Hematopoietic multipotent progenitor cell (in vitro differentiated cells): ENCODE measurements at regions not wholly inside any gene's neighbourhood (a gene's known extent, or its start where the extent isn't known, plus 50 kb on each side); places are given as distances from the start of the nearest gene placed in this dataset.
"Not testable (repeated sequence)": the region's sequence is repeated elsewhere in the genome, so short reads cannot be mapped to it uniquely, and the experiment has no call there.

Source experiments
- DNase-seq, 3 donors: peaks; one replicate each; pipeline ENCODE4 v3.0.0-alpha.2; 2011 to 2015; ENCODE audit warnings: low read depth in 2 of 3, low spot score in 2 of 3

- no peak for DNase-seq
Measured at GRCh38 chrX:13518126-13518525, 51.3 kb upstream of the EGFL6 start.

DNA sequence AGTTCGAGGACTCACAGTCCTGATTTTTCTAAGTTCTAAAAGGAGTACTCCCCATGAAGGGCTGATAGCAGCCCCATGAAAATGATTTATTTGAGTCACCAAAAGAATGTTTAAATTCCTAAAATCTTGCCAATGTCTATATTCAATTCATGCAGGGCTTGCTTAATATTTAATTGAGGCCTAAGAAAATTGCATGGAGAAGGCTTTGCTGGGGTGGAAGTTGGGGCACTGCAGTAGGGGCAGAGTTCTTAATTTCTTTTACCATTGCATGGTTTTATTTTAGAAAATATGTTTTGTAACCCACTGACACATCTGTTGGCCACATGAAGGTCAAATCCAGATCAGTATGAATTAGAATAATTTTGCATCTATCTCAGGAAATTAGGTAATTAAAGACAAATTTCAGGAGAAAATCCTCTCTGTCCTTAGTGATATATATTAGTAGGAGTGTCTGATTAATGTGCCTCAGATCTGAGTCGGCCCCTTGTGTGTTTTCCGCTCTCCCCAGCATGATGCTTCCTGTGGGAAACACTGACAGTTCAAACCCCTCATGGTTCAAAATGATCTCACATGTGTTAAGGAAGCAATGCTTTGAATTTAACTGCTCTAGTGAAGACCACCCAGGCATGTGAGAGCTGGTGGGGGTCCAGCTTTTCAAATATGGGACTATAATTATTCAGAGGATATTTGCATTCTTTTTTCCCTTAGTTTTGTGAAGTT is 54.0 kb upstream of the EGFL6 start:
- no peak for DNase-seq

- no peak for DNase-seq
Measured at GRCh38 chrX:13511944-13512330, 57.5 kb upstream of the EGFL6 start.

DNA sequence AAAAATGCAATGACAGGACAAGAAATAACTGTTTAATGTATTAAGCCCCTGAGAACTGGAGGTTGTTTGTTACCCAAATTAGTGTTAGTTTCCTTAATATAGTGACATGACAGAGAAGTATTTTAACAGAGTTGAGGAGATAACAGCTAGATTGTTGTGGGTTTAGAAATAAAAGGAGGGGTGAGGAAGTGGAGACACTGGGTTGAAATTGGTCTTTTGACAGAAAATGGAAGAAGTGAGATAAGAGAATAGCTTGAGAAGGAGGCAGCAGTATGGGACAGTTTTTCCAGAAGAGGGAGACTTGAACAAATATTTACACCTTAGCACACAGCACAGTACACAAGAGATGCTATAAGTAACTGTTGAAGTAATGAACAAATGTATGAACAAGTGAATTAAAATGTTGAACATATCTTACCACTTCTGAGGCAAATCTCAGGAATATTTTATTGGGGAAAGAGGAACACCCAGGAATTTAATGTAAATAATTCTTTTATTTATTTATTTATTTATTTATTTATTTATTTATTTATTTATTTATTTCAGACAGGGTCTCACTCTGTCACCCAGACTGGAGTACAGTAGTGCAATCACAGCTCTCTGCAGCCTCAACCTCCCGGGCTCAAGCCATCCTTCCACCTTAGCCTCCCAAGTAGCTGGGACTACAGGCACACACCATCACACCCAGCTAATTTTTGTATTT is 58.0 kb upstream of the EGFL6 start:
- peak in 2 of 3 donors; percentile 8 to 13 for DNase-seq

DNA sequence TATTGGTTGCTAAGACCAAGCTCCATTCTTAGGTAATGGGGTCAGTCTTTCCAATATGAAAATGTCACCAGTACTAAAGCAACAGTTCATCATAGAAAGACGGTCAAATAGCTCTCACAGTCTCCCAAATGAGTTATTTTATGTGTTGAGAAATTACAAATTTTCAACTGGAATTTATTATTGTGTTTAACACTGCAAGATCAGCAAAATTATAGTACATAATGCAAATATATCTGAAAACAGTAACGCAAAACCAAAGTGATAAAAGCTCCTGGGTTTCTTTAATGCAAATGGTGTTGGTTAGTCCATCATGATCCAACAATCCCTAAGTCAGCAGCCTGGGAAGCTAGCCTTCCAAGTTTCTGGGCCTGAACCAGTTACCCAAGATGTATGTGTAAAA is 61.5 kb upstream of the EGFL6 start:
- DNase-seq: no peak

DNA sequence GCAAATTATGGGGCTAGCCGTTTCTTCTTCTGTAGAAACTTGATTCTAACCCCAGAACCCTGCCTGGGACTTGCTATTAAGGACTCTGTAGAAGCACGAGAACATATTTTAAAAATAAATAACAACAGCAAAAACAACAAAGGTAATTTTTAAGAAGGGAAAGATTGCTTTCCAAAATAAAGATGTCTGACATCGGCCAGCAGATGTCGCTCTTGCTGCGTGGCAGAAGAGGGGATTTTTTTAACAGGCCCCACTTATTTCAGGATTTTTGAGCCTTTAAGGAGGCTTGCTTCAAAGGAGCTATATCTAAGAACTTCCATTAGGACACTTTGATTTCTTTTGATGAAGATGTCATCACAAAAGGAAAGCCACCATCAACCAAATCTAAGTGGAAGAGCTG is 62.8 kb upstream of the EGFL6 start:
- peak; percentile 24 to 62 (median 31) for DNase-seq

GRCh38 chrX:13502590-13502989 is 66.8 kb upstream of the EGFL6 start:
- DNase-seq: no peak

DNA sequence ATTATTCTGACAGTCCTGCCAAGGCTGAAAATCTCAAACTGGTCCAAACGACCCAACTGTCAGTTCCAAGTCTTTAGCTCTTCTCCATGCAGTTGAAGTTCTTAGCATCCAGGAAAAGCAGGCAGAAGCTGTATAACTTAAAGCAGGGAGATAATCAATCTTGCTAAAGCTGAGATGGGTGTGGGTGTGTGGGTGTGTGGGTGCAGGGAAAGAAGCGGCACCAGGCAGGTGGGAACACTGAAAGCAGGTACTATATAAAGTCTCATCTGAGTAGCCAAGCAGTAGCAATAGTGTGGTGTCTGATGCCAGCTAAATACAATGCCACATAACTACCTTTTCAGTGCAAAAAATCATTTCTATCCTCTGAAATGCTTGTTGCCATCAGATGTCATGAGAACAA is 69.7 kb upstream of the EGFL6 start:
- no peak for DNase-seq

- no peak for DNase-seq
Measured at GRCh38 chrX:13498238-13498637, 71.2 kb upstream of the EGFL6 start.

DNA sequence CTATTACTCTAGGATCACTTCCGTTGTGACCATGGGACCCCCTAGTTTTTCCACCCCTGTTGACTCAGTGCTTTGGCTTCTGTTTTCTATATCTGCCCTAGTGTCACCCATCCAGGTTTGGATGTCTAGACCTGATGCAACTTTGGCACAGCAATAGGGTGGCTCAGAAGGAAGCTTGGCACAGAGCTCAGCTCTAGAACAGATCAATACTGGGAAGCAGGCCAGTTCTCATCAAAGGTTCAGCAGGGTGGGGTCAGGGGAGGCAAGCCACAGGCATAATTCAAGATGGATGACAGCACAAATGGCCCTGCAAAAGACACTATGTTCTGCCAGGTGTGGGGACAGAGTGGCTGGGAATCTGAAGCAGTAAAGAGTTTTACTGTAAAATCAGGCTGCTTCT is 74.2 kb upstream of the EGFL6 start:
- no peak for DNase-seq

GRCh38 chrX:13494562-13494961 is 74.8 kb upstream of the EGFL6 start:
- DNase-seq: no peak

DNA sequence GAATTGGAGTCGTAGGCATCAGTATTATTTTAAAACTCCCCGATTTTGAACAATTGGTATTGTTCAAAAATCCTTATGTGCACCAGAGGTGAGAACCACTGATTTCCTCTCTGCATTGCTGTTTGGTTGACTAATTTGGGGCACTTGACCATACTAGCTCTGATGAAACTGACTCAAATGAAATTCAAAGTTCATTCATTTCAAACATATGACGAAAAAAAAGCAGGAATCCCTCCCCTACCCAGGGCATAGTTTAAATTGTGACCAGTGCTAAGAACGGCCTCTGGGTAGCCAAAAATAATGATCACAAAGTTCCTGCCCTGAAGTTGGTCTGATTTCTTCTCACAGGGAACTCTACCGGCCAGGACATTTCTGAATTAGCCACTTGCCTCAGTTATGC is 75.7 kb upstream of the EGFL6 start:
- DNase-seq: no peak

- DNase-seq: no peak
Measured at GRCh38 chrX:13492286-13492685, 77.1 kb upstream of the EGFL6 start.

GRCh38 chrX:13491061-13491460 is 78.3 kb upstream of the EGFL6 start:
- no peak for DNase-seq

DNA sequence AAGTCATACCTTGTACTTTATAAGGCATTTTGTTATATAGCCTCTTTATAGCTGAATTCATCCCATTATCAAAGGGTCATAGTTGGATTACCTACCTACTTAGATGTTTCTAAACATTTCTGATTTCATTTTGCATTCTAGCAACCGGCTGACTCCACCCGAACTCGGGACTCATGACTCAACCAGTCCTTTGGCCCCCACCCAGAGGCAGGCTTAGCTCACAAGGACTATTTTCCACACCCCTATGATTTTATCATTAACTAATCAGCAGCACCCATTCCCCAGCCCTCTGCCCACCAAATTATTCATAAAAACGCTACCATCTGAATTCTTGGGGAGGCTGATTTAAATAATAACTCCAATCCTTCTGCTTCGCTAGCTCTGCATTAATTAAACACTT is 79.9 kb upstream of the EGFL6 start:
- no peak for DNase-seq

GRCh38 chrX:13487731-13488505 is 81.5 kb upstream of the EGFL6 start:
- peak in 2 of 3 donors; percentile 17 to 69 for DNase-seq

GRCh38 chrX:13485167-13485566 is 84.2 kb upstream of the EGFL6 start:
- DNase-seq: no peak

- no peak for DNase-seq
Measured at GRCh38 chrX:13483773-13484172, 85.6 kb upstream of the EGFL6 start.

DNA sequence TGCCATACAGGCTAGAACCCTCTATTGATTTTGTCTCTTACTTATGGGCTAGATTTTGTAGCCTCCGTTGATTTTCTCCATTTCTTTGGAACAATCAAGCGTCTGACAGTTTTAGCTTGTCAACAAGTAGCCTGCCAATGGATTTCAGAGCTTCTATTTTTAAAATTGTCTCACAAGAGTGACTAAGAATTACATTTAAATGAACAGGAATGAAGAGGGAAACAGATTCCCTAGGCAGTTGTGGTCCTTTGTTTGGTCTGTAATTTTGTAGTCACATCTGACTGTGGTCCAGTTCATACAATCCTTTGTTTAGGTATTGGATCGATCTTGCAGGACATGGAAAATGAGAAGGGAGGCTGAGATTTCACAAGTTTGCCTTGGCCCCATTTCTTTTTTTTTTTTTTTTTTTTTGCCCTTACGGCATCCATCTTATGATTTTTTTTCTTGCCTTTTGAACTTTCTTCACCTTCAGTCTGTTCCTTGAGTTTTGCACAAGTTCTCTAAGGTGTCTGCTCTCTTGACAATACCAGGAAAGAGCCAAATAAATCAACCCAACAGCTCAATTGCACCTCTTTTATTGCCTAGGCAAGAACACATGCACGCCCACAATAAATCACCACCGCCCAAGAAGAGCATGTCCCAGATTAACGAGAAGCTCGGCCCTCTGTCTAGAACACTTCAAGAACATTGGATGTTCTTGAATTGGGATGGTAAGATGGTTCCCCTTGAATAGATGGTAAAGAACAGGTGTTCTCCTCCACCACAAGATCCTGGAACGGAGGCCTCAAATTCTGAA is 86.5 kb upstream of the EGFL6 start:
- DNase-seq: no peak

GRCh38 chrX:13480780-13481179 is 88.6 kb upstream of the EGFL6 start:
- DNase-seq: not testable (repeated sequence)

DNA sequence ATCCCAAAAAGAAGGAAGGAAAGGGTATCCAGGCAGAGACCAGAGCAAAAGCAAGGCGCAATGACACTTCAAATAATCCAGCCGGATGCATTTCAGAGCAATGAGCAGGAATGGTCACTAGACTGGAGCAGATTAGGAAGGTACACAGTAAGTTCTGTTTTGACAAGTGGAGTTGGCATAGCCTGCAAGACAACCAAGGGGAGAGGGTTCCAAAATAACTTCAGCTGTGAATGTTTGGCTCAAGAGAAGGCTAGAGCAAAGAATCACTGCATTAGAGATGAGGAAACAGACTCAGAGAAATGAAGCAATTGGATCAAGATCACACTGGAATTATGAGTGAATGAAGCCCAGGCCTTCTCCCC is 90.0 kb upstream of the EGFL6 start:
- no peak for DNase-seq
